IPS DF 19.7 (cell line): ENCODE measurements at regions not wholly inside any gene's neighbourhood (a gene's known extent, or its start where the extent isn't known, plus 50 kb on each side); places are given as distances from the start of the nearest gene placed in this dataset.
"Not testable (repeated sequence)": the region's sequence is repeated elsewhere in the genome, so short reads cannot be mapped to it uniquely, and the experiment has no call there.

Experiments used
- DNase-seq: peaks from one replicate; pipeline ENCODE4 v3.0.0-alpha.2; 2013; ENCODE audit warnings: low read depth, low spot score

DNA sequence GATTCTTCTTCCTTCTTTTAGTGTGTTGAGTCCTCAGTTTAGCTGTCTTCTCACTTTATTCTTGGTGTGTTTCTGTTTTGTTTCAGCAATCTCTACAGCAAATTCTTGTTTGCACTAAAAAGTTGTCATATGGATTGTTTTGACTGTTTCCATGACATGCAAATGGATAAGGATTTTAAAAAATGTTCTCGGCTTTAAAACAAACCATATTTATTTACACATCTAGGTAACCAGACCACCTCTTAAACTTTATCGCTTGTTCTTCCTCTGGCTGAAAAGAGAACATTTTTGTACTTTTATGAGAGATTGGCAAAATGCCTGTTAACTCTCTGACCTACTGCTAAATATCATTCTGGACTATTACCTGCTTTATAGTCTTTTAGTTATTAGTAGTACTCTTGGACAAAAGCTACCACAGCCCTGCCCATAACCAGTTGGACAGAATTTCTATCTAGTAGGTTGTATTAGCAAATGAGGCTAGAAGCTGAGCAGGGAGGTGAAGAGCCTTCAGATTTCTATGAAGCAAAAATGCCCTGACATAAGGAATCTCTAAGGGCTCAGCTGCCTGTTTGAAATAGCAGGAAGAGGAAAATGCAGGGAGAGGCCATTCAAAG lies 268.3 kb downstream of the CD109 start:
- no peak for DNase-seq

DNA sequence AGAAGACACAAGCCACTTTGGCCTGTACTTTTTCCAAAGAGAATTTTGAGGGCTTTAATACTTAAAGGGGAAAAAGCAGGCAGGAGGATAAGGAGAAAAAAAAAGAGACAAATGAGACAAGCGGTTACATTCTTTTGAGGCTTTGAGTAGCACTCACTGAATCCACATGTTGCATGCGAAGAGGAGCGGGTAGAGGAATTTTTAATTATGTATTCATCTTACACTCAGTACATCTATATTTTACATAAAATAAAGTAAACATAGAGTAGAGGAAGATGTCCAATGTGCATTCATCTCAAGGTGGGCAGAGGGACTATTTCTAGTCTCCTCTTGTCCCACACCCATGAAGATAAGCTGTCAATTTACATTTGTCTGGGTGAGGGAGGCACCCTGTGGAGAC lies 266.9 kb downstream of the CD109 start:
- no peak for DNase-seq

DNA sequence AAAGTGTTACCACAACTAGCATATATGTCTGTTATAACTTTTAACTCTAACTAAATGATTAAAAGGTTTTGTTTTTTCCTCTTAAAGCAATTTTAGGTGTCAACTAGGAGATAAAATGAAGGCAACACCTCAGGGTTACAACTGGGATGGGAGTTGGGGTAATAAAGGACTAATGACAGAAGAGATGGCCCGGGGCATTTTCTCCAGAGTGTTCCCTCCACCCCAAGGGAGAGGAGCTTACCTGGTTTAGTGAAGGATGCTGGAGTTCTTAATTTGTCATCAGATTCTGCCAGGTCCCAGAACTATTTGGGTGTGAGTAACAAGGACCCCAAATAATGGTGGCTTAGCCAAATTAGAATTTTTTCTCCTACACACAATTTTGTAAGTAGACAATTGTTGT lies 260.3 kb downstream of the CD109 start:
- no peak for DNase-seq

DNA sequence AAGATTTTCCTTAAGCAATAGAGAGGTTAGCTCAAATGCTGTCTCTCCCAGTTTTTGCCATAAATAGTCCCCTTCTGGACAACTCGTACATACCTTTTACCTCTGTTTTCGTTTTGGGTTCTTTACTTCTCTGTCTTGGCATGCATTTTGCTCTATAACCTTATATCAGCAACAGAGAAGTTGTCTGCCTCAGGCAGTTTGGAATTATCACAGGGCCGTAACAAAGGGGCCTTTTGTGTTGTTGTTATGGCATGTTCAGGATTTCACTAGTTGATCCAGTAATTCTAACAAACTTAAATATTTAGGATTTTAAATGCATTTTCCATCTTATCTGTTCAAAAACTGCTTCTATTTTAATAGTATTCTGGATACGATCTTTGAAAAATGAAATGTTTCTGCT lies 259.8 kb downstream of the CD109 start:
- DNase-seq = no peak

DNA sequence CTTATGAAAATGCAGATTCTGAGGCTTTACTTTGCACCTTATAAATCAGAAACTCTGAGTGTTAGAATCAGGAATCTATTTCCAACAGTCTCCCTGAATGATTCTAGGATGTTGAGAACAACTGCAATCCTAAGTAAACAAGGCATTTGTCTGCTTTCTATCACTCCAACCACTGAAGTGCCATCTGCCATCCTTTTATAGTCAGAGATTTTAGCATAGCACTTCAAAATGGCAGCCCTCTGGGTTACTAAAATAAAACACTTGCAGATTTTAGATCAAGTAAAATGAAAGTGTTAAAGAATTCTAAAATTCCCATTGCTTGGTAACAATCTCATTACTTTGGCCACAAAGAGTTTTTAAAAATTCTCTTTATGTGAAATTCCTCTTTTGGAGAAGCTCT lies 258.9 kb downstream of the CD109 start:
- no peak for DNase-seq

DNA sequence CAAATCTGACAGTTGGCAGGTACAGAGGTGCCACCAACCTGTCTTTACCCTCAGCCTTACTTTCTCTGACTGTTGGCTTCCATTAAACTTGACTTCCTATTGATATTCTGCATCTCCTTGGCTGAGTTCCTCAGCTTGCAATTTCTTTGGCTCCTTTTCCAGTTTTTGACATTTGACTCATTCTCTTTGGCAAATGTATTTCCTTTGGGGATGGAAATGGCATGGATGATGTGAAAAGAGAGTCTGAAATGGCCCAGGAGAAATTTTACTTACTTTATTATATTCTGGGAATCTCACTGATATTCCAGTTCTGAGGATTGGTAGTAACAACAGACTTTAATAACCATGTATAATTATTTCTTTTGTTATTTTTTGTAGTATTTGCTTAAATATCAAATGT lies 255.2 kb downstream of the CD109 start:
- no peak for DNase-seq

DNA sequence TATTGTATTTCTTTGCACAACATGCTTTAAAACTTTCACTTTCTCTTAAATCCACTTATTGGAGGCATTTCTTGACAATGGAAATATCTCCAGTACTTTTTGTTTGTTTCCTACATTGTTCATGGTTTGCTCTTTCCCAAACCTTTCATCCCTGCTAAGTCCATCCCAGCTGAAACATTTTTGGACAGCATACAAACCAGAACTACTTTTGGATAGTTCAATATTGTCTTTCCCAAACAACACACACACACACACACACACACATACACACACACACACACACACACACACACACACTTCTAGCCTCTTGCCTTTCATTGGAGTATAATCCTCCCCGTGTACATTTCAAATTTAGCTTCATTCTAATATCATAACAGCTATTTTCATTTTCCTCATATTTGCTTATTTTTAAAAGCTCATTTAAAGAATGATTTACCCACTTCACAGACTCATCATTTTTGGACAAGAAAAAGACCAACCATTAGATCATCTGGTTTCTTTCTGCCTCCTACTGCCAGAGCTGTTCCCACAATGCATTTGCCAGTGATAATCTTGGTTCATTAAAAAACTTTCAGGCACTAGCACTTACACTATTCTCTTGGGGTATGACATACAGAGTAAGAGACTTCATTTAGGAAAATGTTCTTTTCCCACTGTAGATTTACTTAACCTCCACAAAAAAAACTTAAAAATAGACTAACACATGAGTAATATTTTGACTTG lies 248.1 kb downstream of the CD109 start:
- no peak for DNase-seq

DNA sequence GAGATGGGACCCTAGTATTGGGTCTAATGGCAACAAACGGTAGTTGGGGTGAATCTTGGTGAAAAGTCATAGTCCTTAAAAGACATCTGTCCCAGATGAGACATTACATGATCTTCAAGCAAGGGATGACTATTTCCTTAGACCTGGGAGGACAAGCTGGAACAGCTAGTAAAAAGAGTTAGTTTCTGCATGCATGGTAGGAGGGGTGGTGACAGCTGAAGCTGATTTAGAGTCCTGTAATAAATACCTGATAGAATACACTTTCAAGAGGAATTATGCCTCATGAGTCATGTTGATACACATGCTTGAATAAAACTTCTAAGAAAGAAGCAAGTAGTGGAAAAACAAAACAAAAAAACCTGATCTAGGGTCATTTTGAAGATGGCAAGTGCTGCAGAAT lies 247.4 kb downstream of the CD109 start:
- DNase-seq = no peak

DNA sequence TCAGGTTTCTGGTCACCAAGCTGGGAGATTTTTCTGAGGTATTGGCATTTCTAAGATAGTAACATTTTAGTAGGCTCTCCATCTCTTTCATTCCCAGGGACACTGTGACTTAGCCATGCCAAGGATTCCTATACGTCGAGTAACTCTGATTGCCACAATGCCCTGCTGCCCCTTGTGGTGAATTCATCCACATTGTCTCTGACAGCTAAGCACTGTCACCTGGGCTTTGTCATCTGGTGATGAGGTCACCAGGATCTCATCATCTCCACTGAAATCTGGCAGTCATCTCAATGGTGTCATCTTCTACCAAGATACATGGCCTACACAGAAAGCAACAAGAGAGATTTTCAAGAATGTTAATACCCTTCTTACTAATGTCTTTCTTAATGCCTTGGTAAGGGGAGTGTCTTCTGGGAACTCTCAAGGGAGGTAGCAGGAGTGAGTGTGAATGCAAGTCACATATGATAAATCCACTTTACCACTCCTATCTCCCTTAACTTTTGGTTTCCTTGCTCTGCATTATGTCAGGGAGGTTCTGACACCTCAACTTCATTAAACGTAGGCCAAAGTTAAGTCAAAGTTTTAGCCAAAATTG lies 246.7 kb downstream of the CD109 start:
- peak; percentile 47 for DNase-seq

DNA sequence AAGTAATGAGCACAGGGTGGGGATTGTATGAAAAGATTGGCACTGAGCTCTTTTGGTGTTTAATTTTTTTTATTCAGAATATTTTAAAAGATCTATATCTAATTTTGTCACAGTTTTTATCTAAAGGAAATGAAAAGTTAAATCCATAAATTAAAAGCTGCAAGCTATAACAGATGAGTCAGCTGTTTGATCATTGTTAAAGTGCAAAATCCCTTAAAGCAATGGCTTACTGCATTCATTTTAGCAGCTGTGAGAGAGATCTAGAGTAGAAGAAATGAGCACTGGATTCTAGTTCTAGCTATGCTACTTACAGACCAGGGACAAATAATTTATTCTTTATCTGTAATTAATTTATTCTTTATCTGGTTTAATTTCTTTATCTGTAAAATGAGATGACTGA lies 245.9 kb downstream of the CD109 start:
- DNase-seq = no peak

DNA sequence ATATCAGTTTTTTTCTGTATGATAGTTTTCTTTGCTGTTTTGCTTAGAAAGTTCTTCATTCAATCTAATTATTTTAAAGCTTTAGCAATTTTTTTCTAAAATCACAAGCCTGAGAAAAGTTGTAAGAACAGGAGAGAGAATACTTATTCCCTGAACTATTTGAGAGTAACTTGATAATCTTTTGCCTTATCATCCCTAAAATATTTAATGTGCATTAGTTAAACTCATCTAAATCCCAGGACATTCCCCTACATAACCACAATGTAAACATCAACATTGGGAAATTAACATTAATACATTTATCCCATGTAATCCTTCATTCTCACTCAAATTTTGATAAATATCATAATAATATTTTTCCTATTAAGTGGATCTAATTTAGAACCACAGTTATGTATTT lies 241.8 kb downstream of the CD109 start:
- DNase-seq = no peak

DNA sequence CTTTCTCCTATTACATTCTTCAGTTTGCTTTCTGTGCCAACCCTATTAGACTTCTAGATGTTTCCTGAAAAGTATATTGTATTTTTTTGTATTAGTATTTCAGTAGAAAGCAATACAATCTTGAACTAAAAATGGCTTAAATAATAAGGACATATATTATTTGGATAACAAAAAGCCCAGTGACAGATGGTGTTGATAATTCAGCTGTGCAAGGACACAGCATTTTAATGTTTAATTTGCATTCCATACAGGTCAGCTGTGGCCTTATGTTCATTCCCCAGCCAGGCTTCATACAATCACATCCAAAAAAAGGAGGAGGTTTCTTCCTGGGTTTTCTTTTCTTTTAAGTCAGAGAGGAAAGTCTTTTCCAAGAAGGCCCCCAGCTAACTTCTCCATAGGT lies 236.9 kb downstream of the CD109 start:
- no peak for DNase-seq

DNA sequence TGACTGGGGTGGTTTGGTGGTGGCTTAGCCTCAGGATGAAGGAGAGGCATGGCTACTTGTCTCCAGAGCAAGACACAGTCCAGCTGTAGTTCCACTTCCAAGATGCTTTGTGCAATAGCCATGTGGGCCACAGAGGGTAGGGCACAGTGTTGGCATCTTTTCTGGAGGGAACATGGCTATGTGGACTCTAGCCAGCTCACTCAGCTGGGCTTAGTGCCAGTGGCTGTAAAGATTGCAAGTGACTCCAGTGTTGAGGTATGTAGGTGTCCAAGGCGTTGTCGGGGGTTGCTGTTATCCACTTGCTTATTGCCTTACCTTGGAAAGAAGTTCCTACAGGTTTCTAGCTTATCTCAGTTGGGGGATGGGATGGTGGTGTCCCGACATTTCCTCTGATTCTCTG lies 233.4 kb downstream of the CD109 start:
- DNase-seq = no peak

DNA sequence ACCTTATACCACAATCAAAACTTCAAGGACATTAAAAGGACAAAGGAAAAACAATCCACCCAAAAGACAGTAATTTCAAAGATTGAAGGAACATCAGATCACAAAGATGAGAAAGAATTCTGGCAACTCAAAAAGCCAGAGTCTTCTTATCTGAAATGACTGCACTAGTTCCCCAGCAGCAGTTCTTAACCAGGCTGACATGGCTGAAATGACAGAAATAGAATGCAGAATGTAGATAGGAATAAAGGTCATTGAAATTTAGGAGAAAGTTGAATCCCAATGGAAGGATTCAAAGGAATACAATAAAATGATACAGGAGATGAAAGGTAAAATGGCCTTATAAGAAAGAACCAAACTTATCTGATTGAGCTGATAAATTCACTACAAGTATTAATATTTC lies 231.4 kb downstream of the CD109 start:
- DNase-seq = no peak

DNA sequence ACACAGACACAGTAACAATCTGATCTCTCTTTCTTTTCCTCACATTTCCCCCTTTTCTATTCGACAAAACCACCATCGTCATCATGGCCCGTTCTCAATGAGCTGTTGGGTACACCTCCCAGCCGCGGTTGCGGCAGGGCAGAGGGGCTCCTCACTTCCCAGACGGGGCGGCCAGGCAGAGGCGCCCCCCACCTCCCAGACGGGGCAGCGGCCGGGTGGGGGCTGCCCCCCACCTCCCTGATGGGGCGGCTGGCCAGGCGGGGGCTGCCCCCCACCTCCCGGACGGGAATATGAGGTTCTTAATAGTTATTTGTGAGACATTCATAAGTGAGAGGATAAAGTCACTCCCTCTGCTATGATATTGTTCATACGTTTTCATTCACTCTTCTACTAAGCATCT lies 229.7 kb downstream of the CD109 start:
- DNase-seq = not testable (repeated sequence)

DNA sequence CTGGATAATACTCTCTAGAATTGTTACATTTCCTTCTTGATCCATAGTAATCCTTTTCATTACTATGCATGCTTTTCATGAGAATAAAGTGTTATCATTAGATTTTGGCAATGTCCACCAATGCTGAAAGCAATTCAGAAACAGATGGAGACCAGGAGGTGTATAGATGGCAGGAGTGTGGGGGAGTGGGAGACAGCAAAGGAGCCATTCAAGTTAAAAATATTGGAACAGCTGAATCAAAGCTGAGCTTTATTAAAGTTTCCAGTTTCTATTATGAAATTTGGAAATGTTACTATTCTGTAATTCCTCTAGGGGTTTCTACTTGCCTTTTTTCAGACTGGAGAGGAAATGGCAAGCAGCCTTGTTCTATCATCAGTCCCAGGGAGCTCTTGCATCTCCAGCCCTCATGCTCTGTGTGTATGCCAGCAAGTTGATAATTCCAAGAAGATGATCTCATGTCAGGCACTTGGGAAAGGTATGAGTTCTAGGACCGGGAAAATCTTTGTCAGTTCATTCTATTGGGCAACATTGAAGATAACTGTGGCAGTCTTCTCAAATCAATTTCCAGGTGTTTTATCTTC lies 228.0 kb downstream of the CD109 start:
- DNase-seq = no peak

DNA sequence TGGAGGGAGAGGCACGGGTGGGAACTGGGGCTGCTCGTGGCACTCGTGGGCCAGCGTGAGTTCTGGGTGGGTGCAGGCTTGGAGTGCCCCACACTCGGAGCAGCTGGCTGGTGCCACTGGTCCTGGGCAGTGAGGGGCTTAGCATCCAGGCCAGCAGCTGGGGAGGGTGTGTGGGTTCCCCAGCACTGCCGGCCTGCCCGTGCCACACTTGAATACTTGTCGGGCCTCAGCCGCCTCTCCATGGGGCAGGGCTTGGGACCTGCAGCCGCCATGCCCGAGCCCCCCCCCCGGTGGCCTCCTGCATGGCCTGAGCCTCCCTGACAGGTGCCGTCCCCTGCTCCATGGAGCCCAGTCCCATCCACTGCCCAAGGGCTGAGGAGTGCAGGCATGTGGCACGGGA lies 207.2 kb downstream of the CD109 start:
- DNase-seq = no peak

DNA sequence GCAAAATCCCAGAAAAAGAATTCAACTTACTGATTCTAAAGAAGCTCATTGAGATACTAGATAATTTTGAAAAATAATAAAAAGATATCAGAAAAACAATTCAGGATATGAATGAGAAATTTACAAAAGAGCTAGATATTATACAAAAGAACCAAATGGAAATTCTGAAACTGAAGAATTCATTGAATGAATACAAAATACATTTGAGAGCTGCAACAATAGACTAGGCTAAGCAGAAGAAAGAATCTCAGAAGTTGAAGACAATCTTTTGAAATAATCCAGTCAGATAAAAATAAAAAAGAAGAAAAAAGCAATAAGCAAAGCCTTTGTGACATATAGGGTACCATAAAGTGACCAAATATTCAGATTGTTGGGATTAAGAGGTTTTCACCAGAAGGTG lies 206.0 kb downstream of the CD109 start:
- DNase-seq = no peak

DNA sequence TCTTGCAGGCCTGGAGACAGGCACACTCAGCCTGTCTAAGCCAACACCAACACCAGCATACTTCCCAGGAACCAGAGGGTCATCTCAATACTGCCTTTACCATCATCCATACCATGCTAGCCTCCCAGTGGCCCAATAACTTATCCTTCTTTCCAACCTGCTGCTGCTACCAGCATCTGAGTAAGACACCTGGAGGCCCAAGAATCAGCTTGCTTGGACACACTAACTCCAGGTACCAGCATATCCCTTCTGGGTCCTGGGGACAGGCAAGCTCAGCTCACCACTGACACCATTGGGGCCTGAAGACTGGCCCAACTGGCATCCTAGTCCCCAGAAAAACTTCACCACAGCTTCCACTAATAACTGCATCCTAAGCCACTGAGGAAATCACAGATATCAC lies 205.3 kb downstream of the CD109 start:
- no peak for DNase-seq

DNA sequence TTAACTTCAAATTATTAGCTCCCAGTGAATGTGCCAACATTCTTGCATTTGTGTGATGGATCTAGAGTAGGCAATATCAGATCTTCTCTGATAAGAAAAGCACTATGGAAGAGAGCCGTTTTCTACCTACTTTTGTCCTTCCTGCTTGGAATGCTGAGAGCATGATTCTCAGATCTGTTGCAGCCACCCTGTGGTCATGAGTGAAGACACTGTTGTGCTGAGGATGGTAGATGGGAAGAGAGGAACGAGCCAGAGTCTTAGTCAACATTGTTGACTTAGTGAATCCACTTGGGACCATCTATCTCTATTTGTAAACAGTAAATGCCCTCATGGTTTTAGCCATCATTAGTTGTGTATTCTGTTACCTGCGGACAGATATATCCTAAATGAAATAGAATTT lies 202.6 kb downstream of the CD109 start:
- no peak for DNase-seq

DNA sequence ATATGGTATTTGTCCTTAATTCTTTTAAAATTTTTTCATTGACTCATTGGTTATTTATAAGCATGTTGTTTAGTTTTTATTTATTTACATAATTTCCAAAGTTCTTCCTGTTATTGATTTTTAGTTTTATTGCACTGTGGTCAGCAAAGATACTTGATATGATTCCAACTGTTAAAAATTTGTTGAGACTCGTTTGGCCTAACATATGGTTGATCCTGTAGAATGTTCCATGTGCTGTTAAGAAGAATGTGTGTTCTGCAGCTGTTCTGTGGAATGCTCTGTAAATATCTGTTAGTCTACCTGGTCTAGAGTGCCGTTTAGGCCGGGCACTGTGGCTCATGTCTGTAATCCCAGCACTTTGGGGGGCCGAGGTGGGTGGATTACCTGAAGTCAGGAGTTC lies 197.7 kb downstream of the CD109 start:
- no peak for DNase-seq

DNA sequence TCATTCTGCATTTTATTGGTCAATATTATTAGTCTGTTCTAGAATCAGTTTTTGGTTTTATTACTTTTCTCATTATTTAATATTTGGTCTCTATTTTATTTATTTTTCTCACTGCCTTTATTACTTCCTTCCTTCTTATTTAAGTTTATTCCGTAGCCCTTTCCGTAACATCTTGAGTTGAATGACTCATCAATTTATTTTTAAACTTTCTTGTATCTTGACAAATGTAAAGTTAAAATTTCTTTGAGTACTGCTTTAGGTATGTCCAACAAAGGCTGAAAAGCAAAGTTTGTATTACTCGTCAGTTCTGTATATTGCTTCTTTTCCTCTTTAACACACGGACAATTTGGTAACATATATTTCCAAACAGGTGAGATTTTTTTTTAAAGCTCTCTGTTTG lies 192.0 kb downstream of the CD109 start:
- DNase-seq = no peak

DNA sequence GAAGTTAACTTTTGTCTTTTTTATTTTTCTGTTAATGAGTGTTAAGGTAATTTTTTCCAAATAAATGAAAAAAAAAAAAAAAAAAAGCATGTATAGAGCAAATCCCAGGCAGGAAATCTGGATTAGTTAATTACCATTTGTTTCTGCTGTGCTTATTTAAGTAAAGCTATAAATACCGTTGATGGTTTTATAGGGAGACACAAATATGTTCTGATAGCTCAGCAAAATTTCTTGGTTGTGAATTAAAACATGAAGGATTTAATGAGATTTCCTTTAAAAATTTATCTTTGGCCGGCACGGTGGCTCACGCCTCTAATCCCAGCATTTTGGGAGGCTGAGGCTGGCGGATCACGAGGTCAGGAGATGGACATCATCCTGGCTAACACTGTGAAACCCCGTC lies 189.4 kb downstream of the CD109 start:
- DNase-seq = no peak
